DOHH2 (cell line): ENCODE measurements at regions not wholly inside any gene's neighbourhood (a gene's known extent, or its start where the extent isn't known, plus 50 kb on each side); places are given as distances from the start of the nearest gene placed in this dataset.

Source experiments
- H3F3A ChIP-seq: fragments of 200-600 bp; sonication (generic), shearing (Covaris generic); 2 replicates; pipeline ENCODE4 v1.6.0; 2016; ENCODE audit warnings: antibody characterized with exemption, mild to moderate bottlenecking; ENCODE audit not compliant: control insufficient read depth, insufficient read depth
- H3K27ac ChIP-seq: fragments of 200-600 bp; sonication (generic); 2 replicates; pipeline ENCODE4 v1.5.1; 2014; ENCODE audit warnings: low read depth, mild to moderate bottlenecking, low read length, moderate library complexity
- H3K27me3 ChIP-seq: fragments of 200-600 bp; sonication (generic); 2 replicates; pipeline ENCODE4 v1.6.1; 2014; ENCODE audit warnings: mild to moderate bottlenecking, low read length, mixed read lengths; ENCODE audit not compliant: control insufficient read depth
- H3K36me3 ChIP-seq: fragments of 200-600 bp; sonication (generic); 2 replicates; pipeline ENCODE4 v1.6.1; 2014; ENCODE audit warnings: mild to moderate bottlenecking, low read length, moderate library complexity, mixed read lengths; ENCODE audit not compliant: control insufficient read depth
- H3K4me1 ChIP-seq: fragments of 200-600 bp; sonication (generic); 2 replicates; pipeline ENCODE4 v1.6.1; 2014; ENCODE audit warnings: mild to moderate bottlenecking, low read length, mixed read lengths; ENCODE audit not compliant: control insufficient read depth
- H3K4me2 ChIP-seq: fragments of 200-600 bp; sonication (generic); 2 replicates; pipeline ENCODE4 v1.6.0; 2014; ENCODE audit warnings: mild to moderate bottlenecking, low read length, moderate library complexity
- H3K4me3 ChIP-seq: fragments of 200-600 bp; sonication (generic); 2 replicates; pipeline ENCODE4 v1.5.1; 2014; ENCODE audit warnings: mild to moderate bottlenecking, low read length, mixed read lengths
- H3K79me2 ChIP-seq: fragments of 200-600 bp; sonication (generic); 2 replicates; pipeline ENCODE4 v1.6.1; 2014; ENCODE audit warnings: mild to moderate bottlenecking, low read length, mixed read lengths; ENCODE audit not compliant: control insufficient read depth
- H3K9me2 ChIP-seq: fragments of 200-600 bp; sonication (generic); replicated peaks from 2 replicates; pipeline ENCODE4 v1.6.1; 2014; ENCODE audit warnings: mild to moderate bottlenecking, low read length, mixed read lengths; ENCODE audit not compliant: control insufficient read depth
- H3K9me3 ChIP-seq: fragments of 200-600 bp; sonication (generic); 2 replicates; pipeline ENCODE4 v1.6.1; 2014; ENCODE audit warnings: antibody characterized with exemption, low read length, mixed read lengths; ENCODE audit not compliant: control insufficient read depth, insufficient read depth
- H4K20me1 ChIP-seq: fragments of 200-600 bp; sonication (generic); 2 replicates; pipeline ENCODE4 v1.6.0; 2014; ENCODE audit warnings: low read depth, mild to moderate bottlenecking, antibody characterized with exemption, low read length, moderate library complexity; ENCODE audit not compliant: control insufficient read depth, insufficient read depth
- CTCF ChIP-seq: fragments of 200-600 bp; sonication (generic); IDR thresholded peaks from one replicate; pipeline ENCODE4 v1.5.1; 2014; ENCODE audit warnings: antibody characterized with exemption, mild to moderate bottlenecking, low read depth, low read length; ENCODE audit not compliant: poor library complexity, severe bottlenecking
- EZH2phosphoT487 ChIP-seq: fragments of 200-600 bp; sonication (generic); IDR thresholded peaks from 2 replicates; pipeline ENCODE4 v1.6.1; 2017; ENCODE audit warnings: borderline replicate concordance, mild to moderate bottlenecking, antibody characterized with exemption, low read length, moderate library complexity, mixed read lengths

- TF ChIP-seq CTCF, result no peak
- TF ChIP-seq EZH2phosphoT487, result no peak
- Histone ChIP-seq H3F3A (no peaks in the 10 kb centered on the region), H3K27me3 (no peaks in the 10 kb centered on the region)
These were observed 296.2 kb upstream of the EDIL3 start for GRCh38 chr5:84680908-84681307.

DNA sequence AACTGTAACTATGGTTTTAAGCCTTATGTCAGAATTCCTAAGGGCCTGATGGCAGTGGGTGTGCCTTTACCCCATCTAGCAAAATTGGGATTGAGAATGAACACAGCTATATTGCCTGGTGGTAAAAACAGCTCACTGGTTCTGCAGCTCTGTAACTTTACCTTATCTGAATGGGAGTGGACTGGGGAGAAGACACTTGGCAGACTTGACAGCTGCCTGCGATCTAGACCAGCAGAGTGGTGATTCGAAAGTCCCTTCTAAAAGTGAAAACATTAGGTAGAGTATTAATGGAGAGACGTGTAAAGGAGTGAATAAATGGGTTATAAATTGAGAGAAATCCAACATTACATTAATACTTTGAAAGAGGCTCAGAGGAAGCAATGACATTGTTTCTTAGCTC lies 289.1 kb upstream of the EDIL3 start:
- no peaks in the 10 kb centered on the region; the same call in 1 of the 2 replicates for H3K9me3 ChIP-seq
- no peaks in the 10 kb centered on the region for H3F3A ChIP-seq
- no peaks in the 10 kb centered on the region for H3K79me2 ChIP-seq
- H3K4me2 ChIP-seq, result no peak overlapping the region
- TF ChIP-seq EZH2phosphoT487 (no peak), CTCF (no peak)
- H3K36me3 ChIP-seq, result no peaks in the 10 kb centered on the region
- H3K27ac ChIP-seq, result no peak overlapping the region
- no peak overlapping the region for H3K4me3 ChIP-seq
- H3K4me1 ChIP-seq, result no peaks in the 10 kb centered on the region
- H3K27me3 ChIP-seq, result no peaks in the 10 kb centered on the region
- H4K20me1 ChIP-seq, result no peaks in the 10 kb centered on the region
- no peaks in the 10 kb centered on the region for H3K9me2 ChIP-seq

More at GRCh38 chr5:84680908-84681307, 296.2 kb upstream of the EDIL3 start:
- H3K36me3 ChIP-seq, result no peaks in the 10 kb centered on the region
- H3K9me3 ChIP-seq, result no peaks in the 10 kb centered on the region
- H3K4me2 ChIP-seq, result no peak overlapping the region
- H3K9me2 ChIP-seq, result no peaks in the 10 kb centered on the region
- no peaks in the 10 kb centered on the region for H4K20me1 ChIP-seq
- no peak overlapping the region for H3K27ac ChIP-seq
- H3K79me2 ChIP-seq, result no peaks in the 10 kb centered on the region
- no peaks in the 10 kb centered on the region for H3K4me1 ChIP-seq
- H3K4me3 ChIP-seq, result no peak overlapping the region

DNA sequence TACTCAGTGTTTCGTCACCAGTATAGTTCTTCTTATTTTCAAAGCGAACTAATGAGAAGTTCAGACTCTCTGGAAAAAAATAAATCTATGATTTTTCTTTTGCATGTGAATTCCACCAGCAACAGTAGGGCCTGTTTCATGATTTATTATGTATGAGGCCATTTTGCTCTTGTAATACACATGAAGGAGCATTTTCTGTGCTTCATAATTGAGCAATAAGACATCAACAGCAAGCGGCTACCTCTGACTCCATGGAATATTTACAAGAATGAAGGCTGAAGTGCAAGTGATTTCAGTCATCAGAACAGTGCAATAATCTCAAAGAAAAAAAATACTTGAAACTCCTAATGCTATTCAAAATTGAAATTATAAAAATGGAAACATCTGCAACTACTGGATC lies 282.9 kb upstream of the EDIL3 start:
- Histone ChIP-seq H3K4me1 (no peaks in the 10 kb centered on the region), H3K27me3 (no peaks in the 10 kb centered on the region), H3K79me2 (no peaks in the 10 kb centered on the region), H3F3A (no peaks in the 10 kb centered on the region), H4K20me1 (no peaks in the 10 kb centered on the region), H3K9me2 (no peaks in the 10 kb centered on the region), H3K36me3 (no peaks in the 10 kb centered on the region), H3K4me3 (no peak overlapping the region), H3K27ac (no peak overlapping the region), H3K9me3 (no peaks in the 10 kb centered on the region; the same call in 1 of the 2 replicates), H3K4me2 (no peak overlapping the region)
- TF ChIP-seq EZH2phosphoT487, result no peak
- TF ChIP-seq CTCF, result no peak

- Histone ChIP-seq H3K4me2 (no peak overlapping the region), H3K27ac (no peak overlapping the region), H3K27me3 (no peaks in the 10 kb centered on the region), H3K36me3 (no peaks in the 10 kb centered on the region), H3K9me2 (no peaks in the 10 kb centered on the region), H3K79me2 (no peaks in the 10 kb centered on the region), H4K20me1 (no peaks in the 10 kb centered on the region), H3K4me1 (no peaks in the 10 kb centered on the region), H3K9me3 (no peaks in the 10 kb centered on the region), H3F3A (no peaks in the 10 kb centered on the region), H3K4me3 (no peak overlapping the region)
- no peak for TF ChIP-seq EZH2phosphoT487
- no peak for TF ChIP-seq CTCF
These were observed 265.7 kb upstream of the EDIL3 start for GRCh38 chr5:84650429-84650828.
